IMR-90 (cell line): ENCODE measurements at regions not wholly inside any gene's neighbourhood (a gene's known extent, or its start where the extent isn't known, plus 50 kb on each side); places are given as distances from the start of the nearest gene placed in this dataset.

Experiments
- ATAC-seq: fragments of 200-7000 bp; cut with Tn5 transposase; 2 replicates; pipeline ENCODE4 v1.9.1; 2020; ENCODE audit warnings: low read depth, mild to moderate bottlenecking, moderate library complexity
- BruUV-seq: library from RNA; stranded (reverse); fragments of 400-500 nt; replicated peaks from 2 replicates; lab custom pipeline; 2021; lab: Mats Ljungman, UMichigan
- CTCF ChIA-PET: fragments of 300-600 bp; formaldehyde crosslinking; extraction: SDS; loops from one replicate; lab custom pipeline; 2021; ENCODE audit warnings: antibody characterized with exemption; lab: Yijun Ruan, JAX
- POLR2A ChIA-PET: fragments of 300-600 bp; sonication (Branson Sonifier 250); formaldehyde crosslinking; loops from one replicate; lab custom pipeline; 2022; ENCODE audit warnings: antibody characterized with exemption; ENCODE audit not compliant: unreplicated experiment; lab: Charles Lee
- DNase-seq: peaks from one replicate; pipeline ENCODE4 v3.0.0; 2013
- H2AFZ ChIP-seq: replicated peaks from 2 replicates; pipeline ENCODE3; 2013; ENCODE audit warnings: low read length, mild to moderate bottlenecking; ENCODE audit not compliant: poor library complexity
- H2AK5ac ChIP-seq: 2 replicates; pipeline ENCODE4 v1.6.1; 2013; ENCODE audit warnings: low read depth, low read length, inconsistent platforms
- H2AK9ac ChIP-seq: replicated peaks from 2 replicates; pipeline ENCODE3; 2013; ENCODE audit warnings: mild to moderate bottlenecking, low read depth, low read length, moderate library complexity; ENCODE audit not compliant: poor library complexity
- H2BK120ac ChIP-seq: 2 replicates; pipeline ENCODE4 v1.6.1; 2013; ENCODE audit warnings: low read depth, low read length, inconsistent platforms
- H2BK15ac ChIP-seq: 3 replicates; pipeline ENCODE4 v1.6.1; 2013; ENCODE audit warnings: low read depth, low read length, inconsistent platforms
- H2BK20ac ChIP-seq: 2 replicates; pipeline ENCODE4 v1.6.1; 2013; ENCODE audit warnings: low read depth, mild to moderate bottlenecking, inconsistent platforms, low read length, moderate library complexity
- H2BK5ac ChIP-seq: 2 replicates; pipeline ENCODE4 v1.6.1; 2013; ENCODE audit warnings: mild to moderate bottlenecking, low read depth, low read length, inconsistent platforms; ENCODE audit not compliant: poor library complexity, severe bottlenecking
- H3K14ac ChIP-seq: replicated peaks from 2 replicates; pipeline ENCODE4 v1.6.1; 2013; ENCODE audit warnings: low read depth, low read length, inconsistent platforms
- H3K18ac ChIP-seq: 2 replicates; pipeline ENCODE4 v1.6.1; 2013; ENCODE audit warnings: low read depth, low read length, control low read depth
- H3K23ac ChIP-seq: 2 replicates; pipeline ENCODE4 v1.6.1; 2013; ENCODE audit warnings: low read depth, low read length, inconsistent platforms
- H3K27ac ChIP-seq: 2 replicates; pipeline ENCODE4 v1.5.1; 2013; ENCODE audit warnings: mild to moderate bottlenecking, control low read depth, low read length; ENCODE audit not compliant: insufficient read depth
- H3K27me3 ChIP-seq: 2 replicates; pipeline ENCODE4 v1.6.1; 2013; ENCODE audit warnings: low read length; ENCODE audit not compliant: control insufficient read depth, insufficient read depth
- H3K36me3 ChIP-seq: 2 replicates; pipeline ENCODE4 v1.6.1; 2013; ENCODE audit warnings: low read length, mixed read lengths; ENCODE audit not compliant: control insufficient read depth, insufficient read depth
- H3K4ac ChIP-seq: 2 replicates; pipeline ENCODE4 v1.6.1; 2013; ENCODE audit warnings: low read depth, low read length, inconsistent platforms
- H3K4me1 ChIP-seq: 2 replicates; pipeline ENCODE4 v1.6.1; 2013; ENCODE audit warnings: low read length, mixed read lengths; ENCODE audit not compliant: control insufficient read depth, insufficient read depth
- H3K4me2 ChIP-seq: 2 replicates; pipeline ENCODE4 v1.6.1; 2013; ENCODE audit warnings: low read depth, mild to moderate bottlenecking, control low read depth, low read length, moderate library complexity
- H3K4me3 ChIP-seq: 2 replicates; pipeline ENCODE4 v1.5.1; 2013; ENCODE audit warnings: low read depth, mild to moderate bottlenecking, control low read depth, low read length, moderate library complexity; ENCODE audit not compliant: insufficient read depth
- H3K56ac ChIP-seq: 2 replicates; pipeline ENCODE4 v1.6.1; 2013; ENCODE audit warnings: low read length, inconsistent platforms; ENCODE audit not compliant: insufficient read depth; ENCODE audit errors: extremely low read depth
- H3K79me1 ChIP-seq, 2 experiments: 2 replicates each; pipeline ENCODE4 v1.6.1; 2013; ENCODE audit warnings: low read length in 2 of 2, inconsistent platforms in 1 of 2, low read depth in 1 of 2
- H3K9ac ChIP-seq: 2 replicates; pipeline ENCODE4 v1.6.1; 2013; ENCODE audit warnings: low read depth, low read length, control low read depth
- H3K9me1 ChIP-seq: 2 replicates; pipeline ENCODE4 v1.6.1; 2013; ENCODE audit warnings: low read length, inconsistent platforms; ENCODE audit not compliant: insufficient read depth
- H3K9me3 ChIP-seq: 2 replicates; pipeline ENCODE4 v1.6.1; 2013; ENCODE audit warnings: low read length; ENCODE audit not compliant: control insufficient read depth, insufficient read depth
- H4K20me1 ChIP-seq: 2 replicates; pipeline ENCODE4 v1.6.1; 2013; ENCODE audit warnings: low read length, inconsistent platforms; ENCODE audit not compliant: insufficient read depth
- H4K5ac ChIP-seq: 2 replicates; pipeline ENCODE4 v1.6.1; 2013; ENCODE audit warnings: mild to moderate bottlenecking, low read depth, low read length, control low read depth
- H4K8ac ChIP-seq, 2 experiments: 2 replicates each; pipeline ENCODE4 v1.6.1; 2013; ENCODE audit warnings: low read depth in 2 of 2, low read length in 2 of 2, control low read depth in 1 of 2, inconsistent platforms in 1 of 2
- H4K91ac ChIP-seq: 2 replicates; pipeline ENCODE4 v1.6.1; 2013; ENCODE audit warnings: low read depth, low read length, inconsistent platforms; ENCODE audit not compliant: insufficient read depth
- BHLHE40 ChIP-seq: fragments of 150-350 bp; IDR thresholded peaks from 2 replicates; pipeline ENCODE4 v1.6.1; 2016; ENCODE audit warnings: mild to moderate bottlenecking, low read depth, low read length
- CHD1 ChIP-seq: IDR thresholded peaks from 2 replicates; pipeline ENCODE4 v1.6.1; 2012; ENCODE audit warnings: low read depth, low read length, improper control_type of control experiment
- FOS ChIP-seq: fragments of 150-350 bp; IDR thresholded peaks from 2 replicates; pipeline ENCODE4 v1.6.1; 2016; ENCODE audit warnings: low read depth, low read length
- MAFK ChIP-seq: IDR thresholded peaks from 2 replicates; pipeline ENCODE4 v1.6.1; 2012; ENCODE audit warnings: low read depth, low read length, improper control_type of control experiment
- RCOR1 ChIP-seq: IDR thresholded peaks from 2 replicates; pipeline ENCODE4 v1.6.1; 2012; ENCODE audit warnings: mild to moderate bottlenecking, low read length, improper control_type of control experiment; ENCODE audit not compliant: insufficient replicate concordance
- RFX5 ChIP-seq: IDR thresholded peaks from 2 replicates; pipeline ENCODE4 v1.8.0; 2012; ENCODE audit warnings: low read depth, mild to moderate bottlenecking, low read length, moderate library complexity
- SMC3 ChIP-seq: fragments of 150-350 bp; IDR thresholded peaks from 2 replicates; pipeline ENCODE4 v1.6.1; 2016; ENCODE audit warnings: low read depth, mild to moderate bottlenecking, antibody characterized with exemption, low read length, moderate library complexity
- USF2 ChIP-seq: fragments of 150-350 bp; IDR thresholded peaks from 2 replicates; pipeline ENCODE4 v1.6.1; 2017; ENCODE audit warnings: mild to moderate bottlenecking, antibody characterized with exemption, low read length, low read depth
- WGBS, 2 experiments: methylation state at CpG; one replicate each; pipeline versions ENCODE4 v1.1.5 to v1.1.7; 2013; ENCODE audit warnings: missing lambda C conversion rate in 2 of 2; ENCODE audit not compliant: insufficient read length in 1 of 2; ENCODE audit errors: extremely low coverage in 2 of 2; 5-methylcytosine and 5-hydroxymethylcytosine counted together
- dilution Hi-C: fragments of 300-500 bp; cut with HindIII; formaldehyde crosslinking; loops from one replicate; pipeline ENCODE4 v1.14.3; 2018; ENCODE audit warnings: low sequenced_read_pairs; ENCODE audit not compliant: unreplicated experiment
- in situ Hi-C: fragments of 300-500 bp; cut with MboI; formaldehyde crosslinking; loops from 3 replicates; pipeline ENCODE4 v1.14.3; 2019; ENCODE audit warnings: low sequenced_read_pairs, inconsistent platforms, mixed read lengths
- intact Hi-C: fragments of 100-400 bp; cut with micrococcal nuclease; formaldehyde crosslinking; loops from 2 replicates; pipeline ENCODE4 v1.10.0; 2022
- TF ChIP-seq, protein P1 (sequence below): conservative IDR thresholded peaks from 2 replicates; pipeline ENCODE4 v1.5.1; 2012; ENCODE audit warnings: mild to moderate bottlenecking, low read depth, low read length, improper control_type of control experiment
- TF ChIP-seq, protein P2 (sequence below): fragments of 150-350 bp; IDR thresholded peaks from 2 replicates; pipeline ENCODE4 v1.6.1; 2016; ENCODE audit warnings: low read depth, mild to moderate bottlenecking, low read length, moderate library complexity, borderline replicate concordance

DNA sequence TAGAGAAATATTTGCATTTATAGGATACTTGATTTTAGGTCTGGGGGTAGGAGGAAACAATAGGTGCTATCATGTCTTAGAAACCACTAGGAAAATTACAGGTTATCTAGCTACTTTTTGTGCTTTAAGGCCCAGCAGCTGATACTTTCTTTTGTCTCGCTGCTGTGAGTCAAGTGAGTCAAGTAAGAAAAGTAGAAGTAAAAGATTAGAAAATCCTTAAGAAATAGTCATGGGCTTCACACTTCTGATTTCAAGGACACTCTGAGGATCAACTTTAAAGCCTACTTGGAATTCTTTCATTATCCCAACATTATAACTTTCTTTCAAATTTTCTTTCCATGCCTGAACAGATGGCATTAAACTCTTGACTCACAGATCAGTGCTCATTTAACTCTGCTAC lies 95.2 kb upstream of the RBMS3 start:
- Histone ChIP-seq H2BK20ac (peak overlapping the region; percentile 77; the same call in 1 of the 2 replicates), H3K56ac (peak overlapping the region; percentile 67), H2BK120ac (peak overlapping the region; percentile 76), H2AK9ac (no peak overlapping the region), H3K18ac (peak overlapping the region; percentile 93), H3K9ac (no peak overlapping the region), H3K36me3 (no peaks in the 10 kb centered on the region), H2BK15ac (peak overlapping the region; percentile 50; the same call in 2 of the 3 replicates), H3K4me2 (peak overlapping the region; percentile 24; the same call in 1 of the 2 replicates), H3K9me3 (no peaks in the 10 kb centered on the region), H4K8ac (peak overlapping the region; percentile 50 to 79; a peak in 3 of 4 replicates), H4K5ac (peak overlapping the region; percentile 76; the same call in 1 of the 2 replicates), H3K27ac (peak overlapping the region; percentile 71; the same call in 1 of the 2 replicates), H2BK5ac (peak overlapping the region; percentile 93), H3K4ac (peak overlapping the region; percentile 57; the same call in 1 of the 2 replicates), H3K9me1 (0 out of 2 replicates have a peak, but pooled peaks cover 2% of the 10 kb centered on the region), H3K4me1 (peaks cover 16% of the 10 kb centered on the region), H2AK5ac (no peak overlapping the region), H3K14ac (no peak overlapping the region), H4K91ac (peak overlapping the region; percentile 84), H3K4me3 (no peak overlapping the region), H4K20me1 (no peaks in the 10 kb centered on the region), H3K23ac (no peak overlapping the region; the same call in 1 of the 2 replicates), H3K27me3 (no peaks in the 10 kb centered on the region), H3K79me1 (no peaks in the 10 kb centered on the region), H2AFZ (no peak overlapping the region)
- dilution Hi-C loops, result no loop called here
- ChIA-PET CTCF (no interaction called here), POLR2A (interaction anchor here (0.6 kb wide), 1 partner anchor 9 kb away, joined by 6 read pairs; no protein-coding TSS in a partner anchor)
- DNase-seq (peak; percentile 44), ATAC-seq (no peak)
- no CpG with 5 or more reads among the region's 1 CpG for WGBS, 2 experiments
- BruUV-seq, result no TSS peak
- in situ Hi-C loops, result no loop called here
- TF ChIP-seq FOS (no peak), RFX5 (no peak), CHD1 (no peak), BHLHE40 (no peak), SMC3 (no peak), RCOR1 (no peak), USF2 (no peak), MAFK (no peak)
- TF ChIP-seq, protein P1, sequence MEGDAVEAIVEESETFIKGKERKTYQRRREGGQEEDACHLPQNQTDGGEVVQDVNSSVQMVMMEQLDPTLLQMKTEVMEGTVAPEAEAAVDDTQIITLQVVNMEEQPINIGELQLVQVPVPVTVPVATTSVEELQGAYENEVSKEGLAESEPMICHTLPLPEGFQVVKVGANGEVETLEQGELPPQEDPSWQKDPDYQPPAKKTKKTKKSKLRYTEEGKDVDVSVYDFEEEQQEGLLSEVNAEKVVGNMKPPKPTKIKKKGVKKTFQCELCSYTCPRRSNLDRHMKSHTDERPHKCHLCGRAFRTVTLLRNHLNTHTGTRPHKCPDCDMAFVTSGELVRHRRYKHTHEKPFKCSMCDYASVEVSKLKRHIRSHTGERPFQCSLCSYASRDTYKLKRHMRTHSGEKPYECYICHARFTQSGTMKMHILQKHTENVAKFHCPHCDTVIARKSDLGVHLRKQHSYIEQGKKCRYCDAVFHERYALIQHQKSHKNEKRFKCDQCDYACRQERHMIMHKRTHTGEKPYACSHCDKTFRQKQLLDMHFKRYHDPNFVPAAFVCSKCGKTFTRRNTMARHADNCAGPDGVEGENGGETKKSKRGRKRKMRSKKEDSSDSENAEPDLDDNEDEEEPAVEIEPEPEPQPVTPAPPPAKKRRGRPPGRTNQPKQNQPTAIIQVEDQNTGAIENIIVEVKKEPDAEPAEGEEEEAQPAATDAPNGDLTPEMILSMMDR, result no peak
- TF ChIP-seq, protein P2, sequence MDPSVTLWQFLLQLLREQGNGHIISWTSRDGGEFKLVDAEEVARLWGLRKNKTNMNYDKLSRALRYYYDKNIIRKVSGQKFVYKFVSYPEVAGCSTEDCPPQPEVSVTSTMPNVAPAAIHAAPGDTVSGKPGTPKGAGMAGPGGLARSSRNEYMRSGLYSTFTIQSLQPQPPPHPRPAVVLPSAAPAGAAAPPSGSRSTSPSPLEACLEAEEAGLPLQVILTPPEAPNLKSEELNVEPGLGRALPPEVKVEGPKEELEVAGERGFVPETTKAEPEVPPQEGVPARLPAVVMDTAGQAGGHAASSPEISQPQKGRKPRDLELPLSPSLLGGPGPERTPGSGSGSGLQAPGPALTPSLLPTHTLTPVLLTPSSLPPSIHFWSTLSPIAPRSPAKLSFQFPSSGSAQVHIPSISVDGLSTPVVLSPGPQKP, result no peak
- intact Hi-C loops, result loop anchor here (1.0 to 5.0 kb wide), 3 partner anchors 47 to 268 kb away; no protein-coding TSS in a partner anchor
